GM23338 (cell line): ENCODE measurements at regions not wholly inside any gene's neighbourhood (a gene's known extent, or its start where the extent isn't known, plus 50 kb on each side); places are given as distances from the start of the nearest gene placed in this dataset.

Source experiments
- ATAC-seq: fragments of 200-7000 bp; cut with Tn5 transposase; 3 replicates; pipeline ENCODE4 v1.9.1; 2020
- DNase-seq: peaks from one replicate; pipeline ENCODE4 v3.0.0-alpha.2; 2015; ENCODE audit warnings: low spot score
- H2AFZ ChIP-seq: fragments of 200-600 bp; sonication (generic); 2 replicates; pipeline ENCODE4 v1.8.0; 2016; ENCODE audit warnings: antibody characterized with exemption, mild to moderate bottlenecking, moderate library complexity
- H3F3A ChIP-seq: fragments of 200-600 bp; sonication (generic); replicated peaks from 2 replicates; pipeline ENCODE4 v1.8.0; 2017; ENCODE audit warnings: antibody characterized with exemption, mixed run types, low read depth
- H3K27ac ChIP-seq: fragments of 200-600 bp; sonication (generic); 2 replicates; pipeline ENCODE4 v1.6.1; 2016; ENCODE audit warnings: low read depth
- H3K27me3 ChIP-seq: fragments of 200-600 bp; sonication (generic); 2 replicates; pipeline ENCODE4 v1.8.0; 2016; ENCODE audit warnings: mild to moderate bottlenecking, mixed run types, moderate library complexity; ENCODE audit not compliant: insufficient read depth
- H3K36me3 ChIP-seq: fragments of 200-600 bp; sonication (generic); 2 replicates; pipeline ENCODE4 v1.8.0; 2016; ENCODE audit warnings: mild to moderate bottlenecking; ENCODE audit not compliant: insufficient read depth
- H3K4me1 ChIP-seq: fragments of 200-600 bp; sonication (generic); 2 replicates; pipeline ENCODE4 v1.8.0; 2016; ENCODE audit warnings: mild to moderate bottlenecking, moderate library complexity; ENCODE audit not compliant: insufficient read depth
- H3K4me2 ChIP-seq: fragments of 200-600 bp; sonication (generic); 2 replicates; pipeline ENCODE4 v1.7.1; 2017; ENCODE audit warnings: mixed run types
- H3K4me3 ChIP-seq: fragments of 200-600 bp; sonication (generic); 2 replicates; pipeline ENCODE4 v1.6.1; 2016; ENCODE audit warnings: mixed run types
- H3K79me2 ChIP-seq: fragments of 200-600 bp; sonication (generic); replicated peaks from 2 replicates; pipeline ENCODE4 v1.8.0; 2017; ENCODE audit warnings: mild to moderate bottlenecking; ENCODE audit not compliant: insufficient read depth
- H3K9me2 ChIP-seq: fragments of 200-600 bp; sonication (generic); 2 replicates; pipeline ENCODE4 v1.8.0; 2017; ENCODE audit not compliant: insufficient read depth
- H4K20me1 ChIP-seq: fragments of 200-600 bp; sonication (generic); replicated peaks from 2 replicates; pipeline ENCODE4 v1.8.0; 2017; ENCODE audit warnings: mild to moderate bottlenecking; ENCODE audit not compliant: insufficient read depth
- H3K27ac Mint-ChIP-seq: 2 replicates; pipeline ENCODE4 v1.8.0; 2020; ENCODE audit warnings: inconsistent platforms, mild to moderate bottlenecking, moderate library complexity, mixed read lengths
- H3K27me3 Mint-ChIP-seq: 3 replicates; pipeline ENCODE4 v1.8.0; 2022; ENCODE audit warnings: low read depth, mild to moderate bottlenecking, moderate library complexity, mixed read lengths, inconsistent platforms; ENCODE audit not compliant: insufficient read depth, poor library complexity
- H3K36me3 Mint-ChIP-seq: 3 replicates; pipeline ENCODE4 v1.8.0; 2021; ENCODE audit warnings: low read depth, mild to moderate bottlenecking, inconsistent platforms, moderate library complexity, mixed read lengths
- H3K4me1 Mint-ChIP-seq: 3 replicates; pipeline ENCODE4 v1.8.0; 2020; ENCODE audit warnings: mild to moderate bottlenecking, inconsistent platforms, mixed read lengths
- H3K4me3 Mint-ChIP-seq: 3 replicates; pipeline ENCODE4 v1.8.0; 2021; ENCODE audit warnings: moderate library complexity, mild to moderate bottlenecking, inconsistent platforms, mixed read lengths
- H3K9me3 Mint-ChIP-seq: 3 replicates; pipeline ENCODE4 v1.8.0; 2020; ENCODE audit warnings: moderate library complexity, mild to moderate bottlenecking, inconsistent platforms, mixed read lengths
- CREB1 ChIP-seq: fragments of 250-450 bp; sonication (Bioruptor Pico); IDR thresholded peaks from 2 replicates; pipeline ENCODE4 v1.5.0; 2020; ENCODE audit warnings: low read depth, mild to moderate bottlenecking, moderate library complexity
- CTCF ChIP-seq, 2 experiments: fragments of 200-600 bp in 1 of 2; sonication (generic) in 1 of 2; conservative IDR thresholded peaks; 2 replicates each; pipeline versions ENCODE4 v1.5.1 to v1.6.1; 2016 to 2017; ENCODE audit warnings: antibody characterized with exemption in 2 of 2, low read depth in 2 of 2, mild to moderate bottlenecking in 2 of 2, moderate library complexity in 1 of 2
- ETS1 ChIP-seq: IDR thresholded peaks from 2 replicates; pipeline ENCODE4 v1.6.1; 2016; ENCODE audit warnings: antibody characterized with exemption
- EZH2 ChIP-seq: fragments of 200-600 bp; sonication (generic); IDR thresholded peaks from one replicate; pipeline ENCODE4 v1.8.0; 2017; ENCODE audit warnings: antibody characterized with exemption, mild to moderate bottlenecking, low read depth; ENCODE audit not compliant: unreplicated experiment
- EZH2phosphoT487 ChIP-seq: fragments of 200-600 bp; sonication (generic); IDR thresholded peaks from one replicate; pipeline ENCODE4 v1.8.1; 2018; ENCODE audit warnings: antibody characterized with exemption; ENCODE audit not compliant: unreplicated experiment
- JUNB ChIP-seq: IDR thresholded peaks from one replicate; pipeline ENCODE4 v1.6.1; 2016; ENCODE audit warnings: antibody characterized with exemption; ENCODE audit not compliant: unreplicated experiment
- NANOG ChIP-seq: IDR thresholded peaks from 2 replicates; pipeline ENCODE4 v1.6.1; 2016; ENCODE audit warnings: antibody characterized with exemption, borderline replicate concordance
- POLR2AphosphoS5 ChIP-seq: IDR thresholded peaks from 2 replicates; pipeline ENCODE4 v1.6.1; 2016; ENCODE audit warnings: antibody characterized with exemption, low read depth
- REST ChIP-seq: IDR thresholded peaks from one replicate; pipeline ENCODE4 v1.6.1; 2018; ENCODE audit warnings: antibody characterized with exemption; ENCODE audit not compliant: unreplicated experiment
- STAT1 ChIP-seq: IDR thresholded peaks from one replicate; pipeline ENCODE4 v1.6.1; 2016; ENCODE audit warnings: antibody characterized with exemption; ENCODE audit not compliant: unreplicated experiment
- ZNF114 ChIP-seq: fragments of 250-450 bp; sonication (Bioruptor Pico); IDR thresholded peaks from 2 replicates; pipeline ENCODE4 v1.5.0; 2020; ENCODE audit warnings: mild to moderate bottlenecking, moderate library complexity
- ZNF331 ChIP-seq: fragments of 250-450 bp; sonication (Bioruptor Pico); IDR thresholded peaks from 2 replicates; pipeline ENCODE4 v1.5.0; 2020; ENCODE audit warnings: low read depth, mild to moderate bottlenecking, moderate library complexity
- ZNF462 ChIP-seq: fragments of 250-450 bp; sonication (Bioruptor Pico); IDR thresholded peaks from 2 replicates; pipeline ENCODE4 v1.5.0; 2020; ENCODE audit warnings: mild to moderate bottlenecking, moderate library complexity

- H3K9me3 Mint-ChIP-seq: no peaks in the 10 kb centered on the region
- H3K79me2 ChIP-seq: no peaks in the 10 kb centered on the region
- peaks cover 32% of the 10 kb centered on the region for H3K4me1 Mint-ChIP-seq
- H3K36me3 ChIP-seq: no peaks in the 10 kb centered on the region
- peaks cover 14% of the 10 kb centered on the region; the same call in 1 of the 2 replicates for H3K4me1 ChIP-seq
- H3K27ac Mint-ChIP-seq: no peak overlapping the region
- H3K4me3 ChIP-seq: no peak overlapping the region
- no peak overlapping the region for H2AFZ ChIP-seq
- H4K20me1 ChIP-seq: no peaks in the 10 kb centered on the region
- peaks cover 19% of the 10 kb centered on the region for H3K27me3 ChIP-seq
- H3K36me3 Mint-ChIP-seq: no peaks in the 10 kb centered on the region
- H3K27ac ChIP-seq: no peak overlapping the region
- peaks cover 3% of the 10 kb centered on the region for H3K27me3 Mint-ChIP-seq
- ATAC-seq (no peak), DNase-seq (no peak)
- no peaks in the 10 kb centered on the region for H3K9me2 ChIP-seq
- H3F3A ChIP-seq: no peaks in the 10 kb centered on the region
- TF ChIP-seq CREB1 (CRISPR knock-in tag): no peak
- no peak for TF ChIP-seq EZH2
- TF ChIP-seq JUNB: no peak
- TF ChIP-seq EZH2phosphoT487: no peak
- TF ChIP-seq POLR2AphosphoS5: no peak
- no peak for TF ChIP-seq CTCF (conservative IDR thresholded peaks at IDR 0.05; ENCODE audit: low read depth in 2 of 2)
- no peak for TF ChIP-seq ZNF331 (CRISPR knock-in tag)
- no peak for TF ChIP-seq ETS1
- TF ChIP-seq NANOG: no peak
- TF ChIP-seq REST: no peak
- TF ChIP-seq STAT1: no peak
- no peak for TF ChIP-seq ZNF114 (CRISPR knock-in tag)
- TF ChIP-seq ZNF462 (CRISPR knock-in tag): no peak
- 0 out of 2 replicates have a peak overlapping the region, but pooled peaks have one; percentile 19 for H3K4me2 ChIP-seq
- no peak overlapping the region for H3K4me3 Mint-ChIP-seq
Measured at GRCh38 chr9:105969636-105970035, 275.3 kb downstream of the TMEM38B start.
